NCI-H748 (cell line): ENCODE measurements at regions not wholly inside any gene's neighbourhood (a gene's known extent, or its start where the extent isn't known, plus 50 kb on each side); places are given as distances from the start of the nearest gene placed in this dataset.
A peak's percentile ranks its signal among the peaks of the same experiment; 100 is the strongest.

Experiments used
- DNase-seq: peaks from one replicate; lab custom pipeline; 2025; ENCODE audit not compliant: unreplicated experiment; lab: John Stamatoyannopoulos, UW

- peak; percentile 18 for DNase-seq
Observed at GRCh38 chr2:211049321-211050018, 493.1 kb downstream of the CPS1 start.

DNA sequence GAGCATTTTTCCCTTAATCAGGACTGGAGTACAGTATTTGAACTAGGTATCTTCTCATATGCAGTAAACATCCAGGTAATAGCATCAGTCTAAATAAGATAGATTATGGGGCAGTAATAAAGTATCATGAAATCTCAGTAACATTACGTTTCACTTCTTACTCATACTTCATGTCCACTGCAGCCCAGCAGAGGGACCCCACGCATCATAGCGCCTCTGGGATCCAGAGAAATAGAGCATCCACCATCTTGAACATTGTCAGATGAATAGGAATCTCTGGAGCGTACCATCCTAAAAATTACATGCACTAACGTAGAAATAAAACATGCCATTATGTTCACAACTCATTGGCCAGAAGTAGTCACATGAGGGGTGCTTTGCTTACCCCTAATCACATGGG is 499.0 kb downstream of the CPS1 start:
- peak; percentile 17 for DNase-seq

DNA sequence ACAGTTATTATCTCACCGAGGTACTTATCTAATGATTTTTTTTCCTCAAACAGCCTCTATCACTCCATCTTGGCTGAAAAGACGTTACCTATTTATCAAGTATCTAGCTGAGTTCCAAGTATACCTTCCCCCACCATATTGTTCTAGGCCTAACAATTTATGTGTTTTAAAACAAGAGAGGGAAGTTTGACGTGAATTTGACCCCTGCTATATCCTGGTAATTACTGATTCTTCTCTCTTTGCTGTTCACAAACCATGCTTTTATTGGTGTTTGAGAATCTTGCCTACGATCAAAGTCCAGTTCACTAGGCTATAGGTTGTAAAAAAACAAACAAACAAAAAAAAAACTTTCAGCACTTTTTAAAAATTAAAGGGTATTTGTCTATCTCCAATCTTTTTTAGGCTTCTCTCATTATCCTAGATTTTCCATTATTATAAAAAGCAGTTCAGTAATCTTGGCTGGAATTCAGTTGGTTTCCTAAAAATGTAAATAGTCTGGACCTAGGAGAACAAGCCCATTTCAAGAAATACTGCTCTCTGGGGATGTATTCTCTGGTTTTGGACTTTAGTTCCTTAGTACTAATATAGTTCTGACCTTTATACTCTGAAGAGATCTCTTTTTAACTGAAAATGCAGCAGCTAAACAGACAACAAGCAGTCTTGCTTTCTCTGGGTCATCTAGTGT is 505.4 kb downstream of the CPS1 start:
- DNase-seq = no peak

- DNase-seq = no peak
Observed at GRCh38 chr2:211062297-211062612, 505.9 kb downstream of the CPS1 start.

DNA sequence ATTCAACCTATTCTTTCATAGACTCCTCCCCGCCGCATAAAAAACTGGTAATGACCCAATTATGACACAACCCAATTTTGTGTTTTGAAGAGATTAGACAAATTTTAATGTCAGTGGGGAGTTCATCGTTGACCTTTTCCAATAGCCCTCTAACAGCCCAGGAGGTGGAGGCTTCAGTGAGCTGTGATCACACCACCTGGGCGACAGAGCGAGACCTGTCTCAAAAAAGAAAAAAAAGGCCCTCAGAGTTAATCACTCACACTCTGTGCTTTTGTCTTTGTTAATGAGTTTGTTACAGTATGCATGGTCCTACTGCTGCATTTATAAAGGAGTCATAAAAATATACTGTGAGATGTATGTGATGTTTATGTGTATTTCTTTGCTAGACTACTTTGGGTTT is 510.6 kb downstream of the CPS1 start:
- no peak for DNase-seq

- DNase-seq = no peak
Observed at GRCh38 chr2:211068108-211068780, 511.8 kb downstream of the CPS1 start.

- no peak for DNase-seq
Observed at GRCh38 chr2:211070547-211070946, 514.1 kb downstream of the CPS1 start.

DNA sequence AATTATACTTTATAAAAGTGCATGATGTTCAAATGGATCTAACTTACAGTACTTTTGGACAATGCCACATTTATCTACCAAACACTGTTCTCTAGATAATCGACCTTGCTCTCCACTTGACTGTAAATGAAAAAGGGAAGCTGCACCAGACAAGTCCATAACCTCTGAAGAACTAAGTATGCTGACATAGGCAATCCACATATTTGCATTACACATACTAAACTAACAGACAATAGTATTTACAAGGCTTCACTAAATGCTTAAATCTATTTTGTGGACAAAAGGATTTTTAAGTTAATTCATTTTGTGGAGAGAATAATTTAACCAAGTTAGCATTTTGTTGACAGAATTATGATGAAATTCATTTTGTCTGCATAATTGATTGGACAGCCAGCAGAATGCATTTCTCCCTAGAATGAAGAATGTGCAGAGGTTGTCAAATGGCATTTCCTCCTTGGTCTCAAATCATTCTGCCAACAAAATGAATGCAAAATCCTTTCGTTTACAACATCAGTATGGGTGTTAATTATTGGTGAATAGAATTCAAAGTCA is 520.9 kb downstream of the CPS1 start:
- peak; percentile 34 for DNase-seq

DNA sequence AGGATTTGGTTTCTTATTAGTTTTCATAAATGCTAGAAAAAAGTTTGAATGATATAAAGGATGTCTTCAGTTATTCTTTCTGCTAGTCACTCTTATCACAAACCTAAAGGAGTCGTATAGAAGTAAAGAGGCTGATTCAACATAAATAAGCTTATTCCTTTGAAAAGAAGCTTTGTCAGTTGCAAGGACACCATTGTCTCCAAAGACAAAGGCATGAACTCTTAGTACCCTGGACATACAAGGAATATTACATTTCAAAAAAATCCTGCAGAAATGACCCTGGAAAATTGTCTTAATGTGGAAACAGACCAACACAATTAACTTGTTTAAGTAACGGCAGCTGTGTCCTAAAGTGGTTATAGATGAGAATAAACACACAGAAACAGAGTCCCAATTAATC is 528.0 kb downstream of the CPS1 start:
- peak; percentile 90 for DNase-seq

- peak; percentile 87 for DNase-seq
Observed at GRCh38 chr2:211085056-211085680, 528.8 kb downstream of the CPS1 start.

DNA sequence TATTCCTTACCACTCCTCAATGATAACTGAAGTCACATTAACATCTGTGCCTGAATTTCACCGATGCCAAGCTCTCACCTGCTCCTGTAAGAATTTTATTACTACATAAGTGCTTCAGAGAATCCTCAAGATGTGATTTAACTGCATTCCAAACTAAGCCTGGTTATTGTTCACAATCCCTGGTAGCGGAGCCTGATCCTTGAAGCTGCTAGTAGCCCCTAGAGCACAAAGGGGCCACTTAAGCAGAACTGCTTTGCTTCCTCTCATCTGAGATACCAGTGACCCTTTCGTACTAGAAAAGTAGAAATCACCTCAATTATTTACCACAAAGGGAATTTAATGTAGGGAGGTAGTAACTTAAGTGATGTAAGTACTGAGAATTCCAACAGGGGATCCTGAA is 529.6 kb downstream of the CPS1 start:
- no peak for DNase-seq

- DNase-seq = no peak
Observed at GRCh38 chr2:211089127-211089526, 532.7 kb downstream of the CPS1 start.

DNA sequence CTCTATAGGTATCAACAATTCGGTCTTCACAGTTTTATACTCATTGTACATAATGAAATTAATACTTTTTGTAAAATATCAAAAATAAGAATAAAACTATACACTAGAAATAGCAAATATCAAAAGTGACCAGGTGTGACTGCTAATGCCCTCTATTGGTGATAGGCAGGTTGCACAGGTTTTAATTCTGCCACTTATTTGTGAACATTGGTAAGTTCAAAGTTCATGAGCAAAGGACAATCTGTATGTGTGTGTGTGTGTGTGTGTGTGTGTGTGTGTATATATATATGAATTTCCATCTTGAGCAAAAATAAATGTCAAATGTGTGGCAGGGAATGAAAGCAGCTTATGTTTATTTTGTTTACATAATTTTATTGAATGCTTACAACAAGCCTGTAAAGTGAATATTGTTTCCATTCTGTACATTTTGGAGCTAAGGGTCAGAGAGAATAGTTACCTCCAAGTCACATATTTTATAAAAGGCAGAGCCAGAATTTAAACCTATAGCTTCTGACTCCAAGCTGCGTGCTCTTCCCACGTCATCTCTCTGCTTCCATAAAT is 537.4 kb downstream of the CPS1 start:
- peak; percentile 32 for DNase-seq

GRCh38 chr2:211103989-211104388 is 547.6 kb downstream of the CPS1 start:
- DNase-seq = no peak

DNA sequence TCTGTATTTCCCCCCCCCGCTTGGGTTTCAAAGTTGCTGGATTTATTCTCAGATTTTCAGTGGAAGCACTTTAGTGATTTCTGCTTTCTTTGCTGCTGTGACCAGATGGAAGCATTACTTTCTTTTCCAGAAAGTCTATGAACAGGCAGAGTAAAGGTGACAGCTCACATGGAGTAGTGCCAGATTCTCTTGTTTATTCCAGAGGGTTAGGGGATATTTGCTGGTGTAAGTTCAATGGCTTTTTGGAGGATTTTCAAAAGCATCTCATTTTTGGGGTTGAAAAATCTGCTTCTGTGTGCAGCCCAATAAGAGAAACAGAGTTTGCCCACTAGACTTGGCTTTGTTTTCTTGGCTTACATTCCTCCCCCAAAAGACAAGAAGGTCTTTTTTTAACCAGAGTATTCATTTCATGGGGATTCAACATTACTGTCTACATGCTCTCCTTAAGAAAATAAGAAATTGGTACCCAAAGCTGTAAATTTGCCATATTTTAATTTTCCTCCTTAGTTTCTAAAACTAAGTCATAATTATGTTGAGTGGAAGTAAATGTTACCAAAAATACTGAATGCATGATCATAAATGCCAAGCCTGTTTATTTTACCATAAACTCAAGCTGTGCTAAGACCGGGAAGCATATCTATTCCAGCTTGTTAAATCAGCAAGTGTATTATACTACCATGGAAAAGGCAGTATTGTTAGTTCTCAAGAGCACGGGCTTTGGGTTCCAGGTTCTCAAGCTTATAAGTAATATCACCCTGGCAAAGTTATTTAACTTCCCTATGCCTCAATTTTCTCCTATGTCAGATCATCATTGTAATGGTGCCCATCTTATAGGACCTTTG is 557.2 kb downstream of the CPS1 start:
- DNase-seq = no peak

DNA sequence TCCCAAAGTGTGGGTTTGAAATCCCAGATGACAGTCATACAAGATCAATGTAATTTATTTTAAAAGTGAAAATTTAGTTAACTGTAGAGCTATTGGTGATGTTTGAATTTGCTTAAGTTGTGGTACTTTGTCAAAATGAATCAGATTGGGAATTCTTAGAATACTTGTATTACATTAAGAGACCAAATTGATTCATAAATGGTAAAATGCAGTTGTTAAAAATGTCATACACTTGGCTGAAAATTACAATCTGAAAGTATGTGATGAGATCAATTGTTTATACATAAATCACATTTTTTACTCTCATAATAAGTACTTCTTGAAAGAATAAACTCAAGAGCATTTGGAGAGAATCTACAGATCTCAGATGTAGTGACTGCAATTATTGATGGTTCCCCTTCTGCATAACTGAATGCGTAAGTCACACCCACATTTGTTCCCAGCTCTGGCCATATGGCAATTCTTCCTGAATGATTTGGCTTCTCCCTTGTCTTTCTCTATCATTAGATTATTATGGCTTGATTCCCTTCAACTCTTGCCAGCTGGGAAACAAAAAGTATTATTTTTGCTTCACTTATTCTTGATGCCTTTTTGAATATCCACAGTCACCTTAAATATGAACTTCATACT is 558.5 kb downstream of the CPS1 start:
- DNase-seq = no peak

DNA sequence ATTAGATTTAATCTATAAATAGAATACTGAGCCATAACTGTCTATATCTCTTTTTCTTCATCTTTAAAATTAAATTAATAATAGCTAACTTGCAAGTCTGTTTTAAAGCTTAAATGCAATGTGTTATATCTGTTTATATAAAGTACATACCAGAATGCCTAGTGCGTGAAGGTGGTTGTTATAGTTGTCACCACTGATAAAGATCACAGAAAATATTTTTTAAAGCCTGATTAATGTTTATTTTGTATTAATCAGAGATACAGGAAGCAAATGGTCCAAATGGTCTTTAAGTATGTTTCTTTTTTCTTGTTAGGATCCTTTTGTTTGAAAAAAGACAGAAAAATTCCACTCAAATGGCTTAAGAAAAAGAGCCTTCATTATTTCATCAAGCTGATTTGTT is 560.6 kb downstream of the CPS1 start:
- DNase-seq = no peak

DNA sequence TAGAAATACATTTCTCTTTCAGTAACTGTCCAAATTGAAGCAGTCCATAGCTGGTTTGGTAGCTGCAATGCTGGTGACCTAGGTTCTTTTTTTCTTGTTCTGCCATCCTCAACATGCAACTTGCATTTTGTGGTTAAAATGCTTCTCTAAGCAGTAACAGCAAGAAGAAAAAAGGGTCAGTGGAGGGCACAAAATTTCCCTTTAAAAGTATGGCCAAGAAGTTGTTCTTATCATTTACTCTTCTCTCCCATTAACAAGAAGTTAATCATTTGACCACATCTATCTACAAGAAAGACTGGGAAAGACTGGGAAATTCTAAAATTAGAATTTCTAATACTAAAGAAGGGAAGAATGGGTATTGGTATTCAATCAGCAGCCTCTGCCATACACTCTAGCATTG is 569.9 kb downstream of the CPS1 start:
- DNase-seq = no peak

DNA sequence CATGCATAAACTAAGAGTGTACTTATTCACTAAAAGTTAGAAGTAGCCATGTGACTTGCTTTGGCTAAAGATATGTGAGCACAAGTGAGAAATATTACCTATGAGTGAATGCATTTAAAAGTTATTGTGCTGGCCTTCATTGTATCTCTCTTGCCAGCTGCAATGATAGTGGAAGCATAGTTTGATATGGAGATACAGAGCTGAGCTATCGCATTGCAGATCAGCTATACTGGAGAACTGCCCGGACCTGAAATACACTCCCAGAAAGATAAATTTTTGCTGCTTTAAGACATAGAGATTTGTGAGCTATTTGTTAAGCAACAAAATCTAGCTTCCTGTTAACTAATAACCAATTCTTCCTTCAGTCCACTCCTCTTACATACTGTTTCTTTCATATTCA is 571.1 kb downstream of the CPS1 start:
- DNase-seq = no peak

DNA sequence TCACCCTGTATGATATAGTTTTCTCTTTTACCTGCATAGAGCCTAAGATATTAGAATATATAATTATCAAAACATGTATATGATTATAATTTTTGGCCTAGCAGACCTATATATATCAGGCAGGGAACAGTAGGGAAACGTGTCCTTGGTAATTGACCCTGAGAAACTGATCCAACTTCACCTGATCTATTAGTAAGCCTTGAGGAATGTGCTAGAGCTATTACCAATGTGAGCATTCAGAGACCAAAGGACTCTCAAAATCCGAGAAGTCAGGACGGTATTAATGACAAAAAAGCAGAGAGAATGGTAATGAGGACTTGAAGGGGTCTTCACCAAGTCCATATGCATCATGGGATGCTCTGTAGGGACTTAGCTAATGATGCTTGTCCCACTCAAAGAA is 571.9 kb downstream of the CPS1 start:
- no peak for DNase-seq
